VCaP (cell line): ENCODE measurements at regions not wholly inside any gene's neighbourhood (a gene's known extent, or its start where the extent isn't known, plus 50 kb on each side); places are given as distances from the start of the nearest gene placed in this dataset.

Source experiments
- H3K27ac ChIP-seq: fragments of 450-650 bp; 2 replicates; pipeline ENCODE4 v1.5.1; 2017
- TF ChIP-seq, protein P1 (sequence below): fragments of 450-650 bp; conservative IDR thresholded peaks from 2 replicates; pipeline ENCODE4 v1.5.1; 2017; ENCODE audit warnings: mild to moderate bottlenecking, moderate library complexity

- no peak overlapping the region for H3K27ac ChIP-seq
- TF ChIP-seq, protein P1, sequence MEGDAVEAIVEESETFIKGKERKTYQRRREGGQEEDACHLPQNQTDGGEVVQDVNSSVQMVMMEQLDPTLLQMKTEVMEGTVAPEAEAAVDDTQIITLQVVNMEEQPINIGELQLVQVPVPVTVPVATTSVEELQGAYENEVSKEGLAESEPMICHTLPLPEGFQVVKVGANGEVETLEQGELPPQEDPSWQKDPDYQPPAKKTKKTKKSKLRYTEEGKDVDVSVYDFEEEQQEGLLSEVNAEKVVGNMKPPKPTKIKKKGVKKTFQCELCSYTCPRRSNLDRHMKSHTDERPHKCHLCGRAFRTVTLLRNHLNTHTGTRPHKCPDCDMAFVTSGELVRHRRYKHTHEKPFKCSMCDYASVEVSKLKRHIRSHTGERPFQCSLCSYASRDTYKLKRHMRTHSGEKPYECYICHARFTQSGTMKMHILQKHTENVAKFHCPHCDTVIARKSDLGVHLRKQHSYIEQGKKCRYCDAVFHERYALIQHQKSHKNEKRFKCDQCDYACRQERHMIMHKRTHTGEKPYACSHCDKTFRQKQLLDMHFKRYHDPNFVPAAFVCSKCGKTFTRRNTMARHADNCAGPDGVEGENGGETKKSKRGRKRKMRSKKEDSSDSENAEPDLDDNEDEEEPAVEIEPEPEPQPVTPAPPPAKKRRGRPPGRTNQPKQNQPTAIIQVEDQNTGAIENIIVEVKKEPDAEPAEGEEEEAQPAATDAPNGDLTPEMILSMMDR, result no peak
Observed at GRCh38 chr3:181570472-181570871, 141.3 kb upstream of the SOX2 start.

GRCh38 chr3:181569356-181569940 is 142.3 kb upstream of the SOX2 start:
- H3K27ac ChIP-seq, result no peak overlapping the region
- TF ChIP-seq, protein P1, result no peak

DNA sequence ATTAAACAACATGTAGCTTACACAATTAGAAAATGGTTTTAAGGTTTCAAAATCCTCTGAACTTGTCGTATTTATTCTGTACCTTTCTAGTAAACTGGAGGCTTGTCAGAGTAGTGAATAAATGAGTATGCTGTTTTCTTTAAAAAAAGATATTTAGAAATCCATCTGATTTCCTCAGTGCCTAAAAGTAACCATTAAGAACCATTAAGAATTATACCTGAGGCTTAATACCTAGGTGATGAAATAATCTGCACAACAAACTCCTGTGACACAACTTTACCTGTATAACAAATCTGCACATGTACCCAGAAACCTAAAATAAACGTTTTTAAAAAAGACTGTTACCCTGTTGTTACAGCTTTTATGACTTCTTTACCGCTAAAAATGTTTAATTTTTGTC is 143.0 kb upstream of the SOX2 start:
- no peak overlapping the region for H3K27ac ChIP-seq
- TF ChIP-seq, protein P1, result no peak

DNA sequence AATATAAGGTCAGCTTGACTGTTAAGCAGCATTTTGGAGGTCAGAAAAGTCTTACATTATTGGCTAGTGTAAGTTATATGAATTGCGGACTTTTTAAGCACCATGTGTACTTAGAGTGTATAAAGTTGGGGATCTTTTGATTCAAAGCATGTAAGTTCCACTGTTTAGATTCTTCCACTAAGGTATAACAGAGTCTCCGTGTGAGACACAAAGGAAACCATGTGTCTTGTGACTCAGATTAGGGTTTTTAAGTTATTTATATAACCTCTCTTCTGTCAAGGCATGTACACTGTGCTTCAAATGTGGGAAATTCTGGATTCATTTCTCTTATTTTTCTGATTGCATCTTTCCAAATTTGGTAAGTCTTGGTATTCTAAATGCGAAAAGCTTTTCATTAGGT is 143.5 kb upstream of the SOX2 start:
- TF ChIP-seq, protein P1, result no peak
- no peak overlapping the region for H3K27ac ChIP-seq

GRCh38 chr3:181567311-181568075 is 144.2 kb upstream of the SOX2 start:
- H3K27ac ChIP-seq, result no peak overlapping the region
- TF ChIP-seq, protein P1, result no peak

DNA sequence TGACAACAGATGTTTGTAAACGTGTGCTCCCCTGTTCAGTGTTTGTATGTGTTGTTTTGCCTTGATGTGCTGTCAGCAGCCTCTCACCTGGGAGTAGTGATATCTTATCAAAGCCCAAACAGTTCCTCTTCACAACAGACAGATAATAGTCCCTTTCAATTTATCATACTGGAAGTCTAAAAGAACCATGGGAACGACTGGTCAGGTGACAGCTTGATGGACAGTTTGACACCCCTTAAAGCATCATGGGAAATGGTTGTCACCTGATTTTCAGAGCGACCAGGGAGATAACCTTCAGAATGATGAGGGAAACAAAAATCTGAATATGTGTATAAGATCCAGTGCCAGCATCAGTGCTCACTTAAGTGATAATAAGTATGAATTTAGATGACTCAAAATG is 146.3 kb upstream of the SOX2 start:
- TF ChIP-seq, protein P1, result no peak
- H3K27ac ChIP-seq, result no peak overlapping the region

DNA sequence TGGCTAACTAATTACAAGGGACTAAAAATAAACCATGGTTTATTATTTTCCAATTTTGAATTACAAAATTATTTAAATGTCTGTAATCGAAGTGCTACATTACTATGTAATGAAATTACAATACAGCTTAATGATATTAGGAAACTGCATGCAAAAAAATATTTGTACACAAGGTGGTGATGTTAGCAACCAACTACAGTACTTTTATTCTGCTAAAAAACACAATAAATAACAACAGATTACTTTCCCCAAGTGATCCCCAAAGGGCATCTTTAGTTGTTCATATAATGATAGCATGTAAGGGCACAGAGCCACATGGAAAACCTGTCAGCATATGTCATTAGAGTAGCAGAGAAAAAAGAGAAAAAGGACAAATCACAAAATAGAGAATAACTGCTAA is 147.5 kb upstream of the SOX2 start:
- TF ChIP-seq, protein P1, result no peak; the same call in 1 of the 2 replicates
- no peak overlapping the region for H3K27ac ChIP-seq
